ENCODE measurements at regions not wholly inside any gene's neighbourhood (a gene's known extent, or its start where the extent isn't known, plus 50 kb on each side); places are given as distances from the start of the nearest gene placed in this dataset.
"Not testable (repeated sequence)": the region's sequence is repeated elsewhere in the genome, so short reads cannot be mapped to it uniquely, and the experiment has no call there.

DNA sequence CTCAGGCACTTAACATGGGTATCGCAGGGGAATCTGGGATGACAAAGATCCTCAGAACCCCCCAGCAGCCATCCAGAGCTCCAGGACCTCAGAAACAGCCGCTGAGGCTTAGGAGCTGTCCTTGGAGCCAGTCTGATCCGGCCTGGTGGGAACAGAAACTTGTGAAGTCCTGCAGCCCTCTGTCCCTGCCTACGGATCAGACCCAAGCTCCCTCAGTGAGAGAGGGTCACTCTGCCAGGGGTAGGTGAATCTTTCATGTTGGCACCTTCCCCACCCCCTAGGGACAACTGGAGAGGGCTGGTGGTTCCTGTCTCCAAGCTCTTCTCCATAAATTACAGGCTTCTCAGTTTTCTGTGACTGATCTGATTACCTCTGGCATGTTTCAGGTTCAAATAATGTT lies 122.3 kb downstream of the TLR5 start:
- WGBS, 2 experiments (ENCODE audit: insufficient coverage in 2 of 2): 96% methylated on average over 4 of the region's 4 CpGs
- Histone ChIP-seq H3K27ac (ENCODE audit: low read depth, low read length, severe bottlenecking) (no peak overlapping the region), H3K9me3 (ENCODE audit: control insufficient read depth, low read length) (peaks cover 12% of the 10 kb centered on the region), H3K4me1 (ENCODE audit: control insufficient read depth, insufficient read depth, low read length, poor library complexity, severe bottlenecking) (peaks cover 8% of the 10 kb centered on the region), H3K36me3 (ENCODE audit: control insufficient read depth, insufficient read depth, low read length) (peaks cover 17% of the 10 kb centered on the region), H3K4me3 (ENCODE audit: extremely low read depth, insufficient read depth, low read length, poor library complexity, severe bottlenecking) (no peak overlapping the region)

DNA sequence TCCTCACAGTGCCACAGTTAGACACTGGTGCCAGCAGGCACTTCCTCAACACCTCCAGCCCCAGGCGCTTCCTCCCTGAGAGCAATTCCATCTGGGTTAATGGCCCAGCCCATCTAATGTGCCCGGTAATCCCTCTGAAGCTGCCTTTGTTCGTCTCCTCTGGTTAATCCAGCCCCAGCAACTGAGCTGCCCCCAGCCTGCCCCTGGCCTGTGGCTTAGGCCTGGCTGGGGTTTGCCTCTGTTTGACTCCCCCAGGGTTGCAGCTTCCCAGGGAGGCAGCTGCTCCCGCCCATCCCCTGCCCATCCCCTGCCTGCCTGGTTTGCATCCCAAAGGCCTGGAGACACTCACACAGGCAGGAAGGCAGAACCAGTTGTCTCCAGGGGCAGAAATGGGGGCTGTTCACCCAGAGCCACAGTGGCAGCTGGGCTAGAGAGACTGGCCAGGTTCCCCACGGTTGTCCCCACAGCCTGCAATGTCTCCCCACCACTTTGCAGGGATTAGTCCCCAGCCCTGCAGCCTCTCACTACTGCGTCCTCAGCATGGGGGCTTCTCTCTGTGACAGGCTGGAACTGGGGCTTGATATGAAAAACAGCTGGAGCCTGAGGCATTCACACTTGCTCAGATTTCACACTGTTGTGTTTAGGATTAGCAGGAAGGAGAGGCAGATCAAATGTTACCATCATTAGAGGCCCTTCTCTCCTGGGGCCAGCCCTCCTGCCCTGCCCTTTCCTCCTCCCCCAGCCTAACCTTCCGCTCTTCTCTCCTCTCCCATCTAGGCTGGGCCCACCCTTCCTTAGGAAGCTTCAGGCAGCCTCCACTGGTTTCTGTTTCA lies 120.2 kb downstream of the TLR5 start:
- WGBS, 2 experiments (ENCODE audit: insufficient coverage in 2 of 2): 22 to 29% methylated on average over 5 of the region's 7 CpGs
- H3K27ac ChIP-seq (ENCODE audit: low read depth, low read length, severe bottlenecking): peak overlapping the region; percentile 88
- peaks cover 8% of the 10 kb centered on the region for H3K4me1 ChIP-seq (ENCODE audit: control insufficient read depth, insufficient read depth, low read length, poor library complexity, severe bottlenecking)
- H3K4me3 ChIP-seq (ENCODE audit: extremely low read depth, insufficient read depth, low read length, poor library complexity, severe bottlenecking): no peak overlapping the region
- peaks cover 7% of the 10 kb centered on the region for H3K9me3 ChIP-seq (ENCODE audit: control insufficient read depth, low read length)
- peaks cover 3% of the 10 kb centered on the region for H3K36me3 ChIP-seq (ENCODE audit: control insufficient read depth, insufficient read depth, low read length)

DNA sequence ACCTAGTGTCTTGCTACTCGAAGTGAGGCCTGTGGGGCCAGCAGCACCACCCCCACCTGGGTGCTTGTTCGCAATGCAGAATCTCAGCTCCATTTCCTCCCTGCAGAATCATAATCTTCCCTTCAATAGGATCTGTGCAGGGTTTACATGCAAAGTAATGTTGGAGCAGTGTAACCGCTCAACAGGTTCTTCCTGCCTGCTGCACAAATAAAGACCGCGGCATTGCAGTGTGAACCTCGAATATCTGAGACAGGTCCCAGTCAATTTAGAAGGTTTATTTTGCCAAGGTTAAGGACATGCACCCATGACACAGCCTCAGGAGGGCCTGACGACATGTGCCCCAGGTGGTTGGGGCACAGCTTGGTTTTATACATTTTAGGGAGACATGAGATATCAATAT lies 119.2 kb downstream of the TLR5 start:
- Histone ChIP-seq H3K9me3 (ENCODE audit: control insufficient read depth, low read length) (peaks cover 7% of the 10 kb centered on the region), H3K4me1 (ENCODE audit: control insufficient read depth, insufficient read depth, low read length, poor library complexity, severe bottlenecking) (peaks cover 8% of the 10 kb centered on the region), H3K27ac (ENCODE audit: low read depth, low read length, severe bottlenecking) (no peak overlapping the region), H3K4me3 (ENCODE audit: extremely low read depth, insufficient read depth, low read length, poor library complexity, severe bottlenecking) (no peak overlapping the region), H3K36me3 (ENCODE audit: control insufficient read depth, insufficient read depth, low read length) (no peaks in the 10 kb centered on the region)
- WGBS, 2 experiments (ENCODE audit: insufficient coverage in 2 of 2): 63 to 67% methylated on average over 5 to 7 of the region's 7 CpGs

GRCh38 chr1:223024486-223024885 lies 118.6 kb downstream of the TLR5 start:
- 80% methylated on average over 1 of the region's 5 CpGs; no CpG with 5 or more reads in 1 of the 2 experiments for WGBS, 2 experiments (ENCODE audit: insufficient coverage in 2 of 2)
- not testable (repeated sequence) for H3K4me3 ChIP-seq (ENCODE audit: extremely low read depth, insufficient read depth, low read length, poor library complexity, severe bottlenecking); H3K27ac ChIP-seq (ENCODE audit: low read depth, low read length, severe bottlenecking); H3K4me1 ChIP-seq (ENCODE audit: control insufficient read depth, insufficient read depth, low read length, poor library complexity, severe bottlenecking); H3K36me3 ChIP-seq (ENCODE audit: control insufficient read depth, insufficient read depth, low read length); H3K9me3 ChIP-seq (ENCODE audit: control insufficient read depth, low read length)

- not testable (repeated sequence) for H3K36me3 ChIP-seq (ENCODE audit: control insufficient read depth, insufficient read depth, low read length); H3K4me3 ChIP-seq (ENCODE audit: extremely low read depth, insufficient read depth, low read length, poor library complexity, severe bottlenecking); H3K4me1 ChIP-seq (ENCODE audit: control insufficient read depth, insufficient read depth, low read length, poor library complexity, severe bottlenecking); H3K9me3 ChIP-seq (ENCODE audit: control insufficient read depth, low read length)
- no CpG with 5 or more reads among the region's 4 CpGs for WGBS, 2 experiments (ENCODE audit: insufficient coverage in 2 of 2)
- peak overlapping the region; percentile 49 for H3K27ac ChIP-seq (ENCODE audit: low read depth, low read length, severe bottlenecking)
These were observed 117.8 kb downstream of the TLR5 start for GRCh38 chr1:223025190-223025734.

DNA sequence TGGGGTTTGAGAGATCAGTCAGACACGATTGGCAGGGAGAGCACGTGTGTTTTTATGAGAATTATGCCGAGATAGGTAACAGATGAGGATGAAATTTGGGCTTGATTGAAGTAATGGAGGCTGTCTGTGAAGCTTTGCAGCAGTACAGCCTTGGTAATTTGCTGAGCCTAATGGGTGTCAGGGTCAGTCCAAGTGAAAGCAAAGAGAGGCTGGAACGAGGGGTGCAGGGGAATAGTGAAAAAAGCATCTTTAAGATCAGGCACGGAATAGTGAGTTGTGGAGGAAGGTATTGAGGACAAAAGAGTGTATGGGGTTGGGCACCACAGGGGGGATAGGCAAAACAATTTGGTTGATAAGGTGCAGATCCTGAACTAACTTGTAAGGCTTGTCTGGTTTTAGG lies 116.4 kb downstream of the TLR5 start:
- H3K27ac ChIP-seq (ENCODE audit: low read depth, low read length, severe bottlenecking); H3K4me3 ChIP-seq (ENCODE audit: extremely low read depth, insufficient read depth, low read length, poor library complexity, severe bottlenecking); H3K36me3 ChIP-seq (ENCODE audit: control insufficient read depth, insufficient read depth, low read length); H3K9me3 ChIP-seq (ENCODE audit: control insufficient read depth, low read length): not testable (repeated sequence)
- 24 to 25% methylated on average over 4 to 5 of the region's 5 CpGs for WGBS, 2 experiments (ENCODE audit: insufficient coverage in 2 of 2)
- H3K4me1 ChIP-seq (ENCODE audit: control insufficient read depth, insufficient read depth, low read length, poor library complexity, severe bottlenecking): peaks cover 15% of the 10 kb centered on the region

DNA sequence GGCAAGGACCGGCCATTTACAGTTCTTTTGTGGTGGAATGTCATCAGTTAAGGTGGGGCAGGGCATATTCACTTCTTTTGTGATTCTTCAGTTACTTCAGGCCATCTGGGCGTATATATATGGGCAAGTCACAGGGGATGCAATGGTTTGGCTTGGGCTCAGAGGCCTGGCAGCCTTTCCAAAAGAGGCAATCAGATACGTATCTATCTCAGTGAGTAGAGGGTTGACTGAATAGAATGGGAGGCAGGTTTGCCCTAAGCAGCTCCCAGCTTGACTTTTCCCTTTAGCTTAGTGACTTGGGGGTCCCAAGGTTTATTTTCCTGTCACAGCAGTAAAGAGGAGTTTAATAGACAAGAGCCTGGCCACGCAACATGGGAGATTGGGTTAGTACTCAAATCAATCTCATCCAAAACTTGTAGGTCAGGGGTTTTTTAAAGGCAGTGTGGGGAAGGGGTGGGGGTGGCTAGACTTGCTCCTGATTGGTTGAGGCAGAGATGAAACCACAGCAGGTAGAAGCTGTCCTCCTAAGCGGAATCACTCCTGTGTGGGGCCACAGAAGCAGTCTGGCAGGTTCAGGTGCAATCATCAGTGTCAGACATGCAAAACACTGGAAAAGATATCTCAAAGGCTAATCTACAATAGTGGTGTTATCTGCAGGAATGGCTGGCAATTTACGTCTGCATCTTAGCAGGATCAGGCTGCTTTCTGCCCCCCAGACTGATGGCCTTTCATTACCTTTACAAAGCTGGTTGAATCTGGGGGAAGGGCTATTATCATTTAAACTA lies 112.9 kb downstream of the TLR5 start:
- Histone ChIP-seq H3K36me3 (ENCODE audit: control insufficient read depth, insufficient read depth, low read length) (no peaks in the 10 kb centered on the region), H3K4me3 (ENCODE audit: extremely low read depth, insufficient read depth, low read length, poor library complexity, severe bottlenecking) (no peak overlapping the region), H3K4me1 (ENCODE audit: control insufficient read depth, insufficient read depth, low read length, poor library complexity, severe bottlenecking) (peaks cover 7% of the 10 kb centered on the region), H3K9me3 (ENCODE audit: control insufficient read depth, low read length) (no peaks in the 10 kb centered on the region), H3K27ac (ENCODE audit: low read depth, low read length, severe bottlenecking) (no peak overlapping the region)
- 40 to 53% methylated on average over 3 to 4 of the region's 6 CpGs for WGBS, 2 experiments (ENCODE audit: insufficient coverage in 2 of 2)

DNA sequence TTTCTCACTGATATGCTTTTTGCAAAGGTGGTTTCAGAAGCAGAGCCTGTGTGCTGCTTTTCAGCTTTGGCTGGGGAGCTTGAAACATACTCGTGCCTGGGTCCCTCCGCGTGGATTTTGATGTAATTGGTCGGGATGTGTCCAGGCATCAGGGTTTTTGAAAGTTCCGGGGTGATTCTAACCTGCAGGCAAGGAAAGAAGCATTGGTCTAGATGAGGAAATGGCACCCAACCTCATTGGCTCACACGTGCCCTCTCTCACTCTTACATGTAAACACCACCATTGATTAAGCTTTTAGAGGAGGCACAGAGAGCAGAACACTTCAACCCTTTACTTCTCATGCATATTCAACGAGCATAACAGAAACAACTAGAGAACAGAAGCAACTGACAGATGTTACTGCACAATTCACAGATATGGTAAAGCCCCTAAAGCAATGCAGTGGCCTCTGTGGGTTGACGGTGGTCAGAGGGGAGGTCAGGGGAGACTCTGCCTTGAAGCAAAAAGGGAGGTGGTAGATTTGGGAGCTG lies 112.1 kb downstream of the TLR5 start:
- Histone ChIP-seq H3K9me3 (ENCODE audit: control insufficient read depth, low read length) (no peaks in the 10 kb centered on the region), H3K36me3 (ENCODE audit: control insufficient read depth, insufficient read depth, low read length) (no peaks in the 10 kb centered on the region), H3K4me3 (ENCODE audit: extremely low read depth, insufficient read depth, low read length, poor library complexity, severe bottlenecking) (no peak overlapping the region), H3K4me1 (ENCODE audit: control insufficient read depth, insufficient read depth, low read length, poor library complexity, severe bottlenecking) (peaks cover 7% of the 10 kb centered on the region), H3K27ac (ENCODE audit: low read depth, low read length, severe bottlenecking) (peak overlapping the region; percentile 2)
- WGBS, 2 experiments (ENCODE audit: insufficient coverage in 2 of 2): 11 to 28% methylated on average over 6 of the region's 8 CpGs

GRCh38 chr1:223031733-223032601 lies 111.1 kb downstream of the TLR5 start:
- Histone ChIP-seq H3K27ac (ENCODE audit: low read depth, low read length, severe bottlenecking) (no peak overlapping the region), H3K9me3 (ENCODE audit: control insufficient read depth, low read length) (no peaks in the 10 kb centered on the region), H3K4me1 (ENCODE audit: control insufficient read depth, insufficient read depth, low read length, poor library complexity, severe bottlenecking) (peaks cover 7% of the 10 kb centered on the region), H3K36me3 (ENCODE audit: control insufficient read depth, insufficient read depth, low read length) (no peaks in the 10 kb centered on the region), H3K4me3 (ENCODE audit: extremely low read depth, insufficient read depth, low read length, poor library complexity, severe bottlenecking) (no peak overlapping the region)
- WGBS, 2 experiments (ENCODE audit: insufficient coverage in 2 of 2): 77 to 78% methylated on average over 10 of the region's 11 CpGs

- no peaks in the 10 kb centered on the region for H3K36me3 ChIP-seq (ENCODE audit: control insufficient read depth, insufficient read depth, low read length)
- WGBS, 2 experiments (ENCODE audit: insufficient coverage in 2 of 2): 92 to 94% methylated on average over 2 of the region's 3 CpGs
- H3K4me3 ChIP-seq (ENCODE audit: extremely low read depth, insufficient read depth, low read length, poor library complexity, severe bottlenecking): no peak overlapping the region
- H3K27ac ChIP-seq (ENCODE audit: low read depth, low read length, severe bottlenecking): no peak overlapping the region
- no peaks in the 10 kb centered on the region for H3K9me3 ChIP-seq (ENCODE audit: control insufficient read depth, low read length)
- H3K4me1 ChIP-seq (ENCODE audit: control insufficient read depth, insufficient read depth, low read length, poor library complexity, severe bottlenecking): peaks cover 11% of the 10 kb centered on the region
These were observed 109.4 kb downstream of the TLR5 start for GRCh38 chr1:223033658-223034057.

Measured in mesodermal cell (in vitro differentiated cells).